ENCODE measurements at regions not wholly inside any gene's neighbourhood (a gene's known extent, or its start where the extent isn't known, plus 50 kb on each side); places are given as distances from the start of the nearest gene placed in this dataset.

GRCh38 chr2:107338059-107338458 is 452.1 kb upstream of the ST6GAL2 start:
- Histone ChIP-seq H3K4me1 (no peaks in the 10 kb centered on the region), H3K9me3 (peaks cover 3% of the 10 kb centered on the region), H3K4me3 (no peak overlapping the region), H3K27me3 (ENCODE audit: insufficient read depth in 3 of 3, low read length in 2 of 3) (no peaks in the 10 kb centered on the region), H3K36me3 (ENCODE audit: insufficient read depth in 1 of 2, low read depth in 1 of 2) (no peaks in the 10 kb centered on the region), H3K27ac (no peak overlapping the region)
- no peak for DNase-seq
- 74 to 83% (median 77%) methylated on average over 3 of the region's 3 CpGs for WGBS, 3 donors
- TF ChIP-seq CTCF (IDR thresholded peaks at IDR 0.05), result no peak
- no peak for ATAC-seq
- intact Hi-C loops (cut with DNase I), result no loop called here

GRCh38 chr2:107338571-107338970 is 452.6 kb upstream of the ST6GAL2 start:
- ATAC-seq (no peak), DNase-seq (no peak)
- TF ChIP-seq CTCF (IDR thresholded peaks at IDR 0.05), result no peak
- H3K27me3 ChIP-seq (ENCODE audit: insufficient read depth in 3 of 3, low read length in 2 of 3), result no peaks in the 10 kb centered on the region
- H3K9me3 ChIP-seq, result peaks cover 3% of the 10 kb centered on the region
- H3K4me3 ChIP-seq, result no peak overlapping the region
- H3K4me1 ChIP-seq, result no peaks in the 10 kb centered on the region
- no peaks in the 10 kb centered on the region for H3K36me3 ChIP-seq (ENCODE audit: insufficient read depth in 1 of 2, low read depth in 1 of 2)
- 87 to 90% (median 88%) methylated on average over 6 of the region's 6 CpGs for WGBS, 3 donors
- intact Hi-C loops (cut with DNase I), result no loop called here
- no peak overlapping the region for H3K27ac ChIP-seq

GRCh38 chr2:107340955-107341354 is 455.0 kb upstream of the ST6GAL2 start:
- H3K27me3 ChIP-seq (ENCODE audit: insufficient read depth in 3 of 3, low read length in 2 of 3), result no peaks in the 10 kb centered on the region
- DNase-seq, result no peak
- WGBS, 3 donors, result 93 to 98% (median 96%) methylated on average over 2 of the region's 2 CpGs
- no peaks in the 10 kb centered on the region for H3K4me1 ChIP-seq
- intact Hi-C loops (cut with DNase I), result no loop called here
- H3K4me3 ChIP-seq, result no peak overlapping the region
- H3K9me3 ChIP-seq, result peaks cover 3% of the 10 kb centered on the region
- no peak for TF ChIP-seq CTCF (IDR thresholded peaks at IDR 0.05)
- H3K36me3 ChIP-seq (ENCODE audit: insufficient read depth in 1 of 2, low read depth in 1 of 2), result no peaks in the 10 kb centered on the region
- no peak overlapping the region for H3K27ac ChIP-seq
- ATAC-seq, result no peak

GRCh38 chr2:107349329-107349728 is 463.4 kb upstream of the ST6GAL2 start:
- Histone ChIP-seq H3K27ac (no peak overlapping the region), H3K4me3 (no peak overlapping the region), H3K4me1 (no peaks in the 10 kb centered on the region), H3K9me3 (no peaks in the 10 kb centered on the region), H3K36me3 (ENCODE audit: insufficient read depth in 1 of 2, low read depth in 1 of 2) (no peaks in the 10 kb centered on the region), H3K27me3 (ENCODE audit: insufficient read depth in 3 of 3, low read length in 2 of 3) (no peaks in the 10 kb centered on the region)
- ATAC-seq, result no peak
- WGBS, 3 donors, result 90 to 95% (median 93%) methylated on average over 4 of the region's 4 CpGs
- DNase-seq, result no peak
- no peak for TF ChIP-seq CTCF (IDR thresholded peaks at IDR 0.05)
- intact Hi-C loops (cut with DNase I), result no loop called here

GRCh38 chr2:107354175-107354574 is 468.2 kb upstream of the ST6GAL2 start:
- WGBS, 3 donors, result 73 to 86% (median 81%) methylated on average over 3 of the region's 3 CpGs
- Histone ChIP-seq H3K9me3 (no peaks in the 10 kb centered on the region), H3K4me3 (no peak overlapping the region), H3K27me3 (ENCODE audit: insufficient read depth in 3 of 3, low read length in 2 of 3) (no peaks in the 10 kb centered on the region), H3K36me3 (ENCODE audit: insufficient read depth in 1 of 2, low read depth in 1 of 2) (no peaks in the 10 kb centered on the region), H3K27ac (no peak overlapping the region), H3K4me1 (no peaks in the 10 kb centered on the region)
- TF ChIP-seq CTCF (IDR thresholded peaks at IDR 0.05), result no peak
- intact Hi-C loops (cut with DNase I), result no loop called here
- ATAC-seq, result no peak
- no peak for DNase-seq

Data from psoas muscle (tissue), 7 donors.